OCI-LY1 (cell line): ENCODE measurements at regions not wholly inside any gene's neighbourhood (a gene's known extent, or its start where the extent isn't known, plus 50 kb on each side); places are given as distances from the start of the nearest gene placed in this dataset.

Experiments used
- EZH2 ChIP-seq: fragments of 200-600 bp; sonication (generic), shearing (Covaris generic); IDR thresholded peaks from 2 replicates; pipeline ENCODE4 v1.8.0; 2017; ENCODE audit warnings: borderline replicate concordance, mixed run types, mild to moderate bottlenecking, antibody characterized with exemption, low read length, moderate library complexity, mixed read lengths
- TF ChIP-seq, protein P1 (sequence below): fragments of 200-600 bp; sonication (generic), shearing (Covaris generic); IDR thresholded peaks from 2 replicates; pipeline ENCODE4 v1.5.1; 2017; ENCODE audit warnings: mild to moderate bottlenecking, antibody characterized with exemption, low read length, moderate library complexity, mixed read lengths

GRCh38 chr15:77942611-77943211 is 134.8 kb downstream of the TBC1D2B start:
- no peak for TF ChIP-seq EZH2
- TF ChIP-seq, protein P1, sequence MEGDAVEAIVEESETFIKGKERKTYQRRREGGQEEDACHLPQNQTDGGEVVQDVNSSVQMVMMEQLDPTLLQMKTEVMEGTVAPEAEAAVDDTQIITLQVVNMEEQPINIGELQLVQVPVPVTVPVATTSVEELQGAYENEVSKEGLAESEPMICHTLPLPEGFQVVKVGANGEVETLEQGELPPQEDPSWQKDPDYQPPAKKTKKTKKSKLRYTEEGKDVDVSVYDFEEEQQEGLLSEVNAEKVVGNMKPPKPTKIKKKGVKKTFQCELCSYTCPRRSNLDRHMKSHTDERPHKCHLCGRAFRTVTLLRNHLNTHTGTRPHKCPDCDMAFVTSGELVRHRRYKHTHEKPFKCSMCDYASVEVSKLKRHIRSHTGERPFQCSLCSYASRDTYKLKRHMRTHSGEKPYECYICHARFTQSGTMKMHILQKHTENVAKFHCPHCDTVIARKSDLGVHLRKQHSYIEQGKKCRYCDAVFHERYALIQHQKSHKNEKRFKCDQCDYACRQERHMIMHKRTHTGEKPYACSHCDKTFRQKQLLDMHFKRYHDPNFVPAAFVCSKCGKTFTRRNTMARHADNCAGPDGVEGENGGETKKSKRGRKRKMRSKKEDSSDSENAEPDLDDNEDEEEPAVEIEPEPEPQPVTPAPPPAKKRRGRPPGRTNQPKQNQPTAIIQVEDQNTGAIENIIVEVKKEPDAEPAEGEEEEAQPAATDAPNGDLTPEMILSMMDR, result no peak
